ENCODE measurements at regions not wholly inside any gene's neighbourhood (a gene's known extent, or its start where the extent isn't known, plus 50 kb on each side); places are given as distances from the start of the nearest gene placed in this dataset.
"Not testable (repeated sequence)": the region's sequence is repeated elsewhere in the genome, so short reads cannot be mapped to it uniquely, and the experiment has no call there.

DNA sequence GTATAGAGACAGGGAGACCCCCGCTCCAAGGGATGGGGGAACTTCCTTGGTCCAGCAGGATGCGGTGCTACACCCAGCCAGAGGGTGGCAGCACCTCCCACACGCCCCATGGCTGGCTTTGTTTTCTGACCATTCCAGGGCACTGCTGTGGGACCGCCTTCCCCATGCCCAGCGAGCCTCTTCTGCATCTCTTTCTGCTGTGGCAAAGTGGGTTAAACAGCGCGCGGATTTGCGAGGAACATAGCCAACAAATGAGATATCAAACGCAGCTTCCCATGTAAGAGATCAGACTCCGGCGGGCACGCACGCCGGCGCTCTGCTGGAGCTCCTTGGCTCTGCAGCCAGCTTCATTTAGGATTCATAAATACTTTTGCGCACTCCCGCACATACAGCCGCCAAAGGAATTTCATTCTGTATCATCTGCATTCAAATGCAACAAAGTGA is 485.8 kb upstream of the CADM1 start:
- DNase-seq, result no peak

- no peak for DNase-seq
These were observed 481.7 kb upstream of the CADM1 start for GRCh38 chr11:115985896-115986295.

DNA sequence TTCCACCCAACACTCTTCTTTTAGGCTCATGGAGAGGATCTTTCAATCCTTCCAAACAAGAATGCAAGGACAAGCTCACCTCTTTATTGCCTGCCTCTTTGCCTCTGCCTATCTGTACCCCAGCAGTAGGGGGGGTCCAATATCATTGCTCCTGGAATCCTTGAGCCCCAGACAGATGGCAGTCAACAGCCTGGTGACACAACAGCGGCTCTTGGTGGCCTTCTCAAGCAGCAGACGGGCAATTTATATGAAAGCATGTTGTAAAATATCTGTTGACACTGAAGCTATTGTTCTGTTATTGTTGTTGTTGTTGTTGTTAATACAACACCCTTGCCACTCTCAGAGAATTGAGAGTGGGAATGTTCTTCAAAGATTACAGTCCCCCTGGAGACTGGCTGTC is 480.0 kb upstream of the CADM1 start:
- DNase-seq, result no peak

GRCh38 chr11:115982666-115983065 is 478.5 kb upstream of the CADM1 start:
- no peak for DNase-seq

GRCh38 chr11:115981814-115982471 is 477.7 kb upstream of the CADM1 start:
- no peak for DNase-seq

GRCh38 chr11:115981104-115981481 is 476.9 kb upstream of the CADM1 start:
- no peak for DNase-seq

DNA sequence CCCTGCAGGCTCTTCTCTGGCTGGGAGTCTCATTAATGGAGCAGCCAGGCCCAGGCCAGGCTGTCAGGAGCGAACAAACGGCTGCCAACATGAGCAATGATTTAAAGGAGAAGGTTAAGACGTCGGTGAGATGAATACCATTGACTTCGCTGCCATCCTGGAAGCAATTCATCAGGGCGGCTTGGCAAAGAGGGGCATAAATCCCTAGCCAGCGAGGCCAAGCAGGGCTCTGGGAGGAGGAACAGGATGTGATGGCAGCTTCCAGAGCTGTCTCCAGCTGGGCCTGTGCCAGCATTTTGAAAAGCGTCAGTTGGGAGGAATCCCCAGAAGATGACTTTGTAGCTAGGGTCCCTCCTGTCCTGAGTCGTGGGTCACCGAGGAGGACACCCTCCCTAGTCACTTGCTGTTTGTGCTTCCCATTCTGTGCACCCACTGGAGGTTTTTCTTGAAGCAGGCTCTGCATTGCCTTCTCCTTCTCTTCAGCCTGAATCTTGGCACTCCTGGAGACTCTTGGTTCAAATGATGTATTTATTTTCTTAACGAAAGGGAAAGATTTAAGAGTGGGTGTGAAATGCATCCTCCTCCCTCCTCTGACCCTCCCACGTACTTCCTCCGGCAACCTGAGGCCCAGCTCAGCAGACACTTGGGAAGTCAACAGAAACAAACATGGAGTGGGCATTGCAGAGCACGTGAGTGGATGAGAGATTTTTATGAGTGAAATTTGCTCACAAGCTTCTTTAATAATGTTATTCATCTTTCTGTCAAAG is 476.3 kb upstream of the CADM1 start:
- DNase-seq, result no peak

DNA sequence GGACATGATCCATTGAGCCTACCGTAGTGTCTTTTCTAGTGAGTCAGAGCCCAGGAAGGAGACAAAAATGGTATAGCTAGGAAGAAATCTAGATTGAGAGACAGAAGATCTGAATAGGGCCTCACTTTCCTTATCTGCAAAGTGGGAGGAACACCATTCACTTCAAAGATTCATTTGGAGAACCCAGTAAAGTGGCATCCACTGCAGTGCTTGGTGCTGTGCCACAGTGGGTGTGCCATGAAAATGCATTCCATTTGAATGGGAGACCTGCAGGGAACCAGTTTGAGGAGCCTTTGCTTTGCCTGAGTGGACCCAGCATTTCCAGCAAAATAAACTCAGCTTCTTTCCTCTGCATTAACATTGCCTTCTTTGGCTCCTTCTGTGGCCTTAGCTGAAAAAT is 470.5 kb upstream of the CADM1 start:
- DNase-seq, result no peak

- DNase-seq, result not testable (repeated sequence)
These were observed 463.0 kb upstream of the CADM1 start for GRCh38 chr11:115967203-115967602.

DNA sequence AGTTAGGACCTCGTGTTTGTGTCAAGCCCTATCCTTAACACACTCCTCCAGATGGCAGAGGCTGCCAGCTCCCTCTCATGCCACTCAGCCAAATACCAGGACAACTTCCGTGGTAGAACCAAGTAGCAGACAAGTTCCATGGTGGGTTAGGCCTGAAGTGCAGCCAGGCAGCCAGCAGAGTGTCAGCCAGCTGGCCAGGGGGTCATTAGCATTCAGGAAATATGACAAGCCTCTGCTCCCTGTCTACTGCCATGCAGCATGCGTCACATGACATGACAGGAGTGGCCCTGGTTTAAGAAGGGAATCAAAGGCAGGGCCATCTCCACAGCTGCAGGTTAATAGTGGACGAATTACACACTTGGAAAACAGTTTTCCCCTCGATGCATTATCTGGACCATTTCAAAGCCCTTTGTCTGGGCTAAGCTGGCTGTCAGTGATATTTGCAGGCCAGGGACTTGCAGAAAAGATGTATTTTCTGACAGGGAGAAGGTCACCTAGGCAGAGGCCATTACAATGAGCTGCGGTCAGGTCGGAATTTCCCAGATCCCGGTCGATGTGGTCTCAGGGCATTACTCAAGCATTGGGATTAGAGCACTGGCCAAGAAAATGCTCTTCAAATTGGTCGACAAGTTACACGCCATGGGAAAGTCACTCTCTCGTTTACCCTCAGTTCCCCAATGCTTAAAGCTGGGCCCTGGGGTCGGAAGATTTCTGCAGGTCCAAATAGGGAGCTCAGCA is 461.7 kb upstream of the CADM1 start:
- no peak for DNase-seq

GRCh38 chr11:115964091-115964490 is 459.9 kb upstream of the CADM1 start:
- DNase-seq, result no peak

DNA sequence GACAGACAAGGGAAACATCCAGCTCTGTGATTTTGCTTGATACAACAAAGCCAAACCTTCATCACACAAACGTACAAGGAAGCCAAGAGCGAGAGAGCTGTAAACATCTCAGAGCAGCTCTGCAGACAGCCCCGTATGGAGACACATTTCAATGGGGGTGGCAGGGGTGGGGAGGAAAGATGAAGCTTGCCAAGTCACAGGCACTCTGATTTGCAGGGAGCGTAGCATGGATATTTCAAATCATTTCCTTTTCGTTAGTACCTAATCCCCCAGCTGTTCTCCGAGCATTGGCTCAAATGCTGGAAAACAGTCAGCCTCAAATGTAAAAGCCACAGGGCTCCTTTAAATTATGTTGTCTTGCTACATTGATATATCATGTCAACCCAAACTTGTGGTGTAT is 458.9 kb upstream of the CADM1 start:
- no peak for DNase-seq

GRCh38 chr11:115961159-115962003 is 457.2 kb upstream of the CADM1 start:
- DNase-seq, result no peak

DNA sequence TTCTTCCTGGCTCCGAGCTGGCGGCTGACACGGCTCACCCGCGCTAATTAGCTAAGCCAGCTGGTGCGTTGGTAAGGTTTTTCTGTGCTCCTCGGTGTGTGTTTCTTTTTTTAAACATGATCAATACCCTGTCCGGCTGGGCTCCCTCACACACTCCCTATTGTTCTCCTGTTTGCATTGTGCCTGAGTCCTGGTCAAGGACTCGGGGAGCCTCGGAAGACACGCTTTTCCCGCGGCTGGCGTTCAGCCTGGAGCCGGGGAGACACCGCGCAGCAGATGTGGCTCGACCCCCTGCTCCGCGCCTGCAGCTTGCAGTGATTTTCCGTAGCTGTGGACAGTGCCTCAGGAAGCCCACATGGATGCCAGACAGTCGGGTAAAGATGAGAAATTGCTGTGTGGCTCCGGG is 454.9 kb upstream of the CADM1 start:
- DNase-seq, result no peak

GRCh38 chr11:115958089-115959000 is 454.1 kb upstream of the CADM1 start:
- DNase-seq, result no peak

DNA sequence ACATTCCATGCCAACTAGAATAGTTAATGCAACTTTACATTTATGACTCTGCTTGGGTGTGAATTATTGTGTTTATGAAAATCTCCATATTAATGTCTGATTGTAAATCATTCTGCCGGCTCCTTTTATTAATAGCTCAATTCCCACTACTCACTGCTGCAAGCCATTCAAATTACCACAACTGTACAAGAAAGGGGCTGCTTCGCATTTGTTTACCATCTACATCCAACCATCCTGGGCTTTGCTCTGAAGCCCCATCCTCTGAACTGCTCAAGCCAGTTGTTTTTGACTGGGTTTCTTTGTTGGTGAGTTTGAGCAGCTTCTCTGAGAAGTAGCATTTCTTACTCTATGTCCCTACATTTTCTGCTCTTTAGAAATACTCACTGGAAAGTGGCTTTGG is 451.6 kb upstream of the CADM1 start:
- no peak for DNase-seq

- no peak for DNase-seq
These were observed 446.4 kb upstream of the CADM1 start for GRCh38 chr11:115950660-115951059.

- no peak for DNase-seq
These were observed 440.4 kb upstream of the CADM1 start for GRCh38 chr11:115944596-115944995.

DNA sequence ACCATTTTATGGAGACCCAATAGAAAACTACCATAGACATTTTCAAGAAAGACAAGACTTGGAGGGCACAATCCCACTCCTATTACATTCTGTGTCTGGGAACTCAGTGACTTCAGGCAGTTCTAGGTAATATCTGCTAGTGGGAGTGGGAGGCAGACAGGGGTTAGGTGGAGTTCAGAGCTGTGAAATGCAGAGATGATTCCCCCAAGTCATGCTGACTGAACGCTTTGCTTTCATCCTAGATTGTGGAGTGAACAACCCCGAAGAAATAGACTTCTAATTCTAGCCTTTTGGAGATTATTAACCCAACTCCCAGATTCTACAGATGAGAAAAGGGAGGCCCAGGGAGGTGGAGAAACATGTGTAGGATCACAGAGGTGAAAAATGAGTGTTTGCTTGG is 437.8 kb upstream of the CADM1 start:
- DNase-seq, result no peak

- peak in 1 of 5 donors; percentile 10 for DNase-seq
These were observed 437.3 kb upstream of the CADM1 start for GRCh38 chr11:115941481-115941993.

DNA sequence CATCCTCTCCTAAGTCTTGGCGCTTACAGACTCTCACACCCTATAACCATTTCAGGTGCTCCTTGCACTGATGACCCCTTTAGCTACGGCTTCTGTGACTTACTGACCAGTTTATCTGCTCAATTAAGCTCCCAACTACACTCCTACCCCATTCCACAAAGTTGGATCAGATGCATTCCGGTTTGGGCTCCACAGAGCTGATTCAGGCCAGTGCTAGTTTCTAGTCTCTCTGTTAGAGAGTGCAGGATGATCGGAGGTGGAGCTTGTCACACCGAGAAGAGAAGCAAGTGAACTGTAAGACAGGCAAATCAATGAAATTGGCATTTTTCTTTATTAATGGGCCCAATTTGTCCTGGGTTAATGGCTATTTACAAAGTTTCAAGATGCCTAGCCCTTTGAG is 436.8 kb upstream of the CADM1 start:
- no peak for DNase-seq

Data from T-helper 1 cell (primary cell).